NCI-H748 treated with DMSO at 0.1 percent for 48 hours (cell line): ENCODE measurements at regions not wholly inside any gene's neighbourhood (a gene's known extent, or its start where the extent isn't known, plus 50 kb on each side); places are given as distances from the start of the nearest gene placed in this dataset.
A peak's percentile ranks its signal among the peaks of the same experiment; 100 is the strongest.
"Not testable (repeated sequence)": the region's sequence is repeated elsewhere in the genome, so short reads cannot be mapped to it uniquely, and the experiment has no call there.

ENCODE experiments used
- DNase-seq: peaks from one replicate; lab custom pipeline; 2025; lab: John Stamatoyannopoulos, UW

DNA sequence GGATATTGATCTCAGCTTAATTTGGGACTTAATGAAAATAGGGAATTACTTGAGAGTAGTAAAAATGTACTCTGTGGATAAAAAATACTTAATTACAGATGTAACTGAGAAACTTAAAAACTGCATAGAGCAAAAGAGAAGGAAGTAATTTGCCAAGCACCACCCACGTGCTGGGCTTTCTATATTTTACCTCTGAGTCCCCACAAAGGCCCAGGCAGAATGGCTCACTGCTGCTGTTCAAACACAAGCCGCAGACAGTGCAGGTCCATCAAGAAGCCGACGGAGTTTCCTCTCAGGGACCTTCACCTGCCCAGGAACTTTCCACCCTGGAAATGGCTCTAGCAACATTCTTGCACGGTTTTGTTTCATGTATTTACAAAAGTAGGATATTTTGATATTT is 77.2 kb upstream of the TRPM1 start:
- DNase-seq: no peak

DNA sequence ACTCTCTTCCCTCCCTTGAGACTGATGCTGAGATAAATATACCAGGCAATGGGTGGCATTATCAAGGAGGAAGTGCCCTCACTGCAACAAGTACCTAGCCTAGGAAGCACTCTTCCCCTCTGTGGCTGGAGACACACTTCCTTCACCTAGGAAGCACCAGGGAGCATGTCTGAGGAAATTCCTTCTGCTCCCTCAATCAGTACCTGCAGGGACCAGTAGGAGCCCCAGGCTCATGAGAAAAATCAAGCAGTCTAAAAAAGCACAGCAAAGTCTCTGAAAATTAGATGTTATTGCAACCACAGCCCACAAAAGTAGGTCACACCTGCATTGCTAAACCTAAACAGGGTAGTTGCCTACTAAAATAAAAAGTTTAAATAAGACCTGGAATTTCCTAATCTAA is 78.2 kb upstream of the TRPM1 start:
- no peak for DNase-seq

DNA sequence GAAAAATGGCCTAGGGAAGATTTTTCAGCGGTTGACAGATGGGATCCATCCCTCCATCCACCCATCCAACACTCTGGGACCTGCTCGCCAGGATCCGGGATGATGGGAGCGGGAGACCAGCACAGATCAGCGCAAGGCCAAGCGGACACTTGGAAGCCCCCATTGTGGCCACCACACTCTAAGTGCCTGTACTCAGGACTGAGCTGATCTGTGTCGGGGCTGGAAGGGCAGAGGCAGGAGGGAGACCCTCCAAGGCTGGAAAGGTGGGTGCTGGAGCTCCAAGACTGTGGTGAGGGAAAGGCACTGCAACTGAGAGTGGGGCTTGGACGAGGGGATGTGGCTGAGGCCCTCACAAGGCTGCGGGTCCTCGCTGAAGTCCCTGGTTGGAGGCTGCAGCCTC is 91.8 kb upstream of the TRPM1 start:
- DNase-seq: no peak

DNA sequence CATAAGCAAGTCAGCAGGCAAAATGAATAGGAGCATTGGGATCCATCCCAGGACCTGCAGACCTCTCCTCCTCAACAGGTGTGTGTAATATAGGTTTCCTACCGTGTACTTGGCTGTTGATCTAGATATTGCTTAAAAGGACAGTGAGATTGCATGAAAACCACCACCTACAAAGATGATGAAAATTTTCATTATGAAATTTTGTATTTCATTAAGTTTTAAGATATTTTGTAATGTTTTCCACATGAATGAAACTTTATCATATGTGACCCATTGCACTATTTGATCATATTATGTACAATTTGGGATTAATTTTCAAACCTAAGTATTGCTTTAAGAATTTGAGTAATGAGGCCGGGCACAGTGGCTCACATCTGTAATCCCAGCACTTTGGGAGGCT is 94.3 kb upstream of the TRPM1 start:
- no peak for DNase-seq

DNA sequence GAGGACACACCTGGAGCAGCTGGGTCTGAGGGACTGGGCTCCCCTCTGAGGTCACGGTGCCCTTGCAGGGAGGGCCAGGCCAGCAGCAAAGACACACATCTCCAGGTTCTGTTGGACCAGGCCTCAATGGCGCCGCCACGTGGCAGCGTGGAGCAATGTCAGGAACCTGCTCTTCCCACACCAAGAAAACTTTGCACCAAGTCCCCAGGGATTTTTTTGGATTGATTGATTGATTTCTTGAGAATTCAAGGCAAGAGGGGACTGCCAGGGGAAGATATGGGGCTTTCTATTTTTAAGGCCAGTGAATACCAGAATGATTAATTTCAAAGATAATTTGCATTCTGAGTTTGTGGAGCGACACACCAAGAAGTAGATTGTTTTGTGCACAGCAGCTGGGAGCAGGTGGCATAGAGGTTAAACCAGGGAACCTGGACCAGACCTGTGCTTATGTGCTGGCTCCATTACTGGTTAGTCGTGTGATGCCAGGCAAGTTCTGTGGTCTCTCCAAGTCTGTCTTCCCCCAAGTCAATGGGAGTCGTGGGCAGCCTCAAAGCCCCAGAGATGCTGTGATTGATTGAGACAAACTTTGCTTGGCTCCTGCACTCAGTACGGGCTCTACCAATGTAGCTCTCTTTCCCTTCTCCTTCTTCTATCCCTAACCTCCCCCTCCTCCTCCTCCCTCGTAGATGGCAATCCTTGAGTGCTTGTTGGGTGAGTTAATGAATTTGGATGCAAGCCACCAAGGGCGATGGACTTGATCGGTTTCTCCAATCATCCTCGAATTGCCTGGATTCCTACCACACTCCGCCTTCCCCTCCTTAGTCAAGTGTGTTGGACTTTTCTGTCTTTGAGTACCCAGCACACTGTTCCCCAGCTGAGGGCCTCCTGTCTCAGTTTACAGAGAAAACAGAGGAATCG is 96.2 kb upstream of the TRPM1 start:
- no peak for DNase-seq

DNA sequence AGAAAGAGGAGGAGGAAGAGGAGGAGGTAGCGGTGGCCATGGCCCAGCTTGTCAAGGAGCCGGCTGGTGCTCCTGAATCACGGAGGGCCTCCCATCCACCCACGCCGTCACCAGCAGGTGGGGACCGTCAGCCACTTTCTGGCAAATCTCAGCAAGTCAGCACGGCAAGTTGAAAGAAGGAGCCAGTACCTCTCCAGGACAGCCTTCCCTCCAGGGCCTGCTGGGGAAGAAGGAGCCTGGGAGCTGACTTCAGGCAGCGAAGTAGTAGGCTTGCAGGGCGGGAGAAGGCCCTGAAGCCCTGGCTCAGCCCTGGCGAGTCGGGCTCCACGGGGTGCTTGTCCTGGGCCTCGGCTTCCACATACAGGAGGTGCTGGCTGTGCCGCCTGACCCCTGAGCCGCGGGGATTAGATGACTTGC is 99.2 kb upstream of the TRPM1 start:
- DNase-seq: no peak

DNA sequence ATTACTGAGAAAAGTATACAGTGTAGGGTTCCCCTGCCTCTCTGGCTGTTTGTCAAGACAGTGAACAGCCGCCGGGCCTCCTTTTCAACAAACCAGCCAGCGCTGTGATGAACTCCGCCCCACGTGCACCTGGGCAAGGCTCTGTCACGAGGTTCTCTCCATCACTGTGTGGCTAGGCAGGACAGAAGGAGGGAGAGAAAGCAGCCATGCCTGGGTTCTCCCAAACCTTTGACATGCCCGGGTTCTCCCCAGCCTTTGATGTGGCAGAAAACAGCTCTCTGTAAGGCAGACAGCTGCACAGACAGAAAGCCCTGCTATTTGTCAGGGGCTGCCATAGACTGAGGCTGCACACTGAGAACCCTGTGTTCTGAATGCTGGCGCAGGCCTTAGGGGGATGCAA is 101.4 kb upstream of the TRPM1 start:
- DNase-seq: no peak

DNA sequence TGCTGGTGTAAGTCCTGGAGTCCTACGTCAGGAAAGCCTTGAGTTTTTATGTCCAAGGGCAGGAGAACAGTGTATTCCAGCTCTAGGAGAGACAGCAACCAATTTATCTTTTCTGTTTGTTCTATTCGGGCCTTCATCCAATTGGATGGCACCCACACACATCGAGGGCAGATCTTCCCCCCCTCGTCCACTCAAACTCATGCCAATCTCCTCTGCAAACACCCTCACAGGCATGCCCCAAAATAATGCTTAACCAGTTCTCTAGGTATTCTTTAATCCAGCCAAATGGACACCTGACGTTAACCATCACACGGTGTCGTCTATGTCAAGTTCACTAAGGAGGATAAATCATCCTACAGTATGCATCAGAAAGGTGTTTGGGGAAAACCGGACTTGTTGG is 102.5 kb upstream of the TRPM1 start:
- no peak for DNase-seq

DNA sequence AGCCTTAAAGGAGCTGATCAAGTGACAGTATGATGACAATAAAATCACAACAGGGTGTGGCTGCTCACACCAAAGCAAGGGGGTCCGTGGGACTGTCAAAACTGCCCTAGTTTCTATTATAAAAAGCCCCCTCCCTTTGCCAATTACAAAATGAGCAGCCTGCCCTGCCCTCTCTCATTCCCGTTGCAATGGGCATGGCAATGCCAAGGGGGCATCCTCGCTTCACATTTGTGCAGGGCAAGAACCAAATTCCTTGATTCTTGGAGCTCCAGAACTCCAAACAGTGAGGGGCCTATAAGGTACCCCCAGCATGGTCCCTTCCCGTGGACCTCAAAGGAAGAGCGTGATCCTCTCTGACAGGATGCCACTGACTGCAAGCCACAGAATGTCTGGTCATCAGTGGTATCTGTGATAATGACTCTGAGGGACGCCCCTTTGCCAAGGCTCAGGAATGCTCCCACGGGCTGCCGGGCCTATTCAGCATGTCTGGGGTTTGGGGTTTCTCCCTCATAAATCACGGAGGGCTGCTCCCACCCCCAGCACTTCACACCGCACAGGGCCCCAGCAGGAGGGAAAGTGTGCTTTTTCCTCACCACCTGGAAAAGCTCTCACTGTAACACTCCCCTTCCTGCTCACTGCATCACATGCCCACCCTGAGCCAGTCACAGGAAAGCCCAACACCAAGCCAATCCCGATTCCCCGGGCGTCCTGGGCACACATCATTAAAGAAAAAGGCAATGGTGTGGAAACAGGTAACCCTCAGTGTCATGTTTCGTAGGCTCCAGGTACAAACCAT is 105.1 kb upstream of the TRPM1 start:
- DNase-seq: no peak

DNA sequence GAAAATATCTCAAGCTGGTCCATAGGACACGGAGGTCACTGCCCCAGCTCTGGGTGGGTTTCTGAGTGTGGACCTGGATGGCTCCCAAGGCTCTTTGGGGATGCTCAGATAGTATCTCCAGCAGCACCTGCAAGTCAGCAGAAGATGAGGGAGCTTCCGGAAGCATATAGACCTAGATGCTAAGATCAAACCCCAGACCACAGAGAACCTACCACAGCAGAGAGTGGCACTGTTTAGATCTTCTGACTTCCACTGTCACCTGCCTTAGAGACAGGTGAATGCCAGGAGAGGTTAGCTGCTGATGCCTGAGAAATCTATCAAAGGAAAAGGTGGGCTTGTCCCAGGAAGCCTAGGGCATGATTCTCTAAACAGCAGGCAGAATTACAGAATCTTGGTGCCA is 105.7 kb upstream of the TRPM1 start:
- DNase-seq: no peak

DNA sequence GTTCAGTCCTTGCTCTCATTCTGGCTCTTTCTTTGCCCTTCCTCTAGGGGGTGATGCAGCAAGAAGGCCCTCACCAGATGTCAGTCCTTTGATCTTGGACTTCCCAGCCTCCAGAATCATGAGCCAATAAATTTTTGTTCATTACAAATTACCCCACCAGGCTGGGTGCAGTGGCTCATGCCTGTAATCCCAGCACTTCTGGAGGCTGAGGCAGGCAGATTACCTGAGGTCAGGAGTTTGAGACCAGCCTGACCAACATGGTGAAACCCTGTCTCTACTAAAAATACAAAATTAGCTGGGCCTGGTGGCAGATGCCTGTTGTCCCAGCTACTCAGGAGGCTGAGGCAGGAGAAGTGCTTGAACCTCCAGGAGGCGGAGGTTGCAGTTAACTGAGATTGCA is 106.3 kb upstream of the TRPM1 start:
- DNase-seq: not testable (repeated sequence)

DNA sequence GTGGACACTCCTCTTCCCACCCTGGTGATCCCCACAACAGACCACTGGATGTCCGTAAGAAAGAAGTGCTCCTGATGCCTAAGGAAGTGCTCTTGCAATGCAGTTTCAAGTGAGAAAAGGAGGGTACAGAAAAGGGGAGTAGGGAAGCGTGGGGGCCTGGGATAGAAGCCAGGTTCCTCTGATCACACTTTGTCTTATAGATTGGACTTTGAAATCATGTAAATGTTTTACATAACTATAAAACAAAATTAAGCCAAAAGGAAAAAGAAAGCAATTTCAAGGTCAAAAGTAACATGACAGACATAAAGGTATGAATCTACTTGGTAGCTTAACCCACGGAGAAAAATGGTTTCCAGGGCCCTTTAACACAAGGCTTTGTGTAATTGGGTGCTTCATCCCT is 107.3 kb upstream of the TRPM1 start:
- DNase-seq: no peak

DNA sequence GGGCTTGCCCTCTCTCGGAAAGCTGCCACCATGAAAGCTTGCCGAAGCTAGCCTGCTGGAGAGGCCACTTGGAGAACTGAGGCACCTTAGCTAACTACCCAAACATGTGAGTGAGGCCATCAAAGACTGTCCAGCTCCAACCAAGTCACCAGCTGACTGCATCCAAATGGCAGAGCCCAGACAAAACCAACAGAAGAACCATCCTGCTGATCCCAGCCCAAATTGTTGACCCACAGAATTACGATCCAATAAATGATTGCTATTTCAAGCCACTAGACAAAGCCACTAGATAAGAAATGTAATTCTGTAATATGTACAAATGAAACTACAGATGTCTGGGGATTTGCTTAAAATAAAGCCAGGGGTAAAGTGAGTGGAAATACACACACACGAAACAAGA is 109.8 kb upstream of the TRPM1 start:
- DNase-seq: no peak

DNA sequence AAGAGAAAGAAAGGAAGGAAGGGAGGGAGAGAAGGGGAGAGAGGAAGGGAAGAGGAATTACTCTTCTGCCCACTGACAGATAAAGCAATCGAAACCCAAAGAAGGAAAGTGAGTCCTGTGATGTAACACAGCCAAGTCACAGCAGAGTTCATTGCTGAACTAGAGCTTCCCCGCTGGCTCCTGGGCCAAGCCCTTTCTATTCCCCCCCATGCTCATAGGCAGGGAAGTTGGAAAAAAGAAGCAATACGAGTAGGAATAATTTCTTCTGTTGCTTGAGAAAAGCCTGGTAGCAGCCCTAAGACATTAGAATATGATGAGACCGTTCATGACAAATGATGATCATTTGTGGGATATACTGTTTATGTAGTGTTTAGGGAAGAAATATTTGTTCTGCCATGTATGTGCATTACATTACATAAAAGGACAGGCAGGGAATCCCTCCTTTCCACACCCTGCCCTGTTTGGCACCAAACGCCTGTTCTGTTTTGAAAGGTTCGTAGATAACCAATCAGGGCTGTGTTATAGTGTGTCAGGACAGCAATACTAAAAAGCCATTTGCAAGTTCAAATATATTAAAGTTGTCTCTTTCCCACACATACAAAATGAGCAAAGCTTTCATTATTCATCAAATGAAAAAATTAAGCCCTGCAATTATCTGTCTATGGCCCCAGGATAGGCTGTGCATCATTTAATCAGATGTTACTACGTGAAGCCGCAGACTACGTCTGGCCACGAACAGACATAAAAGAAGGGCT is 111.0 kb upstream of the TRPM1 start:
- no peak for DNase-seq

DNA sequence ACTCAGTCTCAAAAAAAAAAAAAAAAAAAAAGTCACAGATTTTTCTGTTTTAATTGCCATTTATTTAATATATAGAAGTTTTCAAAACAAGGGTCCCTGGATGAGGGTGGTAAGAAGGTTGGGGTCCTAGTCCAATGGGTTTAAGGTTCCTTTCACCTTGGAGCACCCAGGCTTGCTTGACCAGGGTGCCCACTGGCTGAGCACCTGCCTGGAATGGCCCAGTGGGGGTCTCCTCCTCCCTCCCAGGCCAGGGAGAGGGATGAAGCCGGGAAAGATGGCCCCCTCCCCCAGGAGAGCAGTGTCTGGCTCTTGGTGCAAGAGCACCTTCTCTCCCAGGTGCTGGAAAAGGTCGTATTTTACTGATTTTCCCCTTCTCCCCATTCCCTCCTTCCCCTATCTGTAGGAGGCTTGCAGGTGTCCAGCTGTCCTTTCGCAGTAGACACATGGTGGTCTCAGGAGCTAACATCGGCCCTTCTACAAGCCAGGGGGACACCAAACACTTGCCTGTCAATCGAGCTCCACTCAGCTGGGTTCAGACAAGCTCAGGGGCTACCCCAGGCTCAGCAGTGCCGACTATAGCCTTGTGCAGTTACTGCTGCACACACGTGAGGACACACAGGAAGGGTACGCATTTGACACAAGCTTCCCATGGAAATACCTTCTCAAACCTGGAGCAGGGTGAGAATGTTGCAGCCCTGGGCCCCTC is 112.3 kb upstream of the KLF13 start:
- no peak for DNase-seq

DNA sequence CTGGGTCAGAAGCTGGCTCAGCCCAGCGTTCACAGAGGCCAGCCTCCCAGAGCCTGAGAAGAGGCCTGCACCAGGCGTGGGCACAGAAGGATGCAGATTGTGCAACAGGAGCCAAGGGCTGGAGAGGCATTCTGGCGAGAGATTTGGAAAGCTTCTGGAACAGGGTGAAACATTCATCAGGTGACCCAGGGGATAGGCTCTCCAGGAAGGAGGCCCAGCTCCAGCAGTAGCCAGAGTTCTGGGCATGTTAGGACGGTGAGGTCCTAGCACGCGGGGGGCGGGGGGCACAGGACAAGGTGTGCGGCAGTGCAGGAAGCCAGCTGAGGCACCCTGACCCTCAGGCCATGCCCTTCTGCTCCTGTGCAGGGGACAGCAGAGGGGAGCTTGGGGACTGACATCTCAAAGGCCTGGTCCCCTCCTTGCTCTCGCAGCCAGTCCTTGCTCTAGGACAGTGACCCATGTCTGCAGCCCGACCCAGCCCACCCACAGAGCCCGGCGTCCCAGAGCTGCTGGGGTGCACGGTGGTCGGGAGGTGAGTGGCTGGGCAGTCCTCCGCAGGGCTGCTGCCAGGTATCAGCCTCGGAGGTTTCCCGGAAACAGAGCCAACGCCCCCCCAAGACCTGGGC is 111.7 kb upstream of the KLF13 start:
- no peak for DNase-seq

DNA sequence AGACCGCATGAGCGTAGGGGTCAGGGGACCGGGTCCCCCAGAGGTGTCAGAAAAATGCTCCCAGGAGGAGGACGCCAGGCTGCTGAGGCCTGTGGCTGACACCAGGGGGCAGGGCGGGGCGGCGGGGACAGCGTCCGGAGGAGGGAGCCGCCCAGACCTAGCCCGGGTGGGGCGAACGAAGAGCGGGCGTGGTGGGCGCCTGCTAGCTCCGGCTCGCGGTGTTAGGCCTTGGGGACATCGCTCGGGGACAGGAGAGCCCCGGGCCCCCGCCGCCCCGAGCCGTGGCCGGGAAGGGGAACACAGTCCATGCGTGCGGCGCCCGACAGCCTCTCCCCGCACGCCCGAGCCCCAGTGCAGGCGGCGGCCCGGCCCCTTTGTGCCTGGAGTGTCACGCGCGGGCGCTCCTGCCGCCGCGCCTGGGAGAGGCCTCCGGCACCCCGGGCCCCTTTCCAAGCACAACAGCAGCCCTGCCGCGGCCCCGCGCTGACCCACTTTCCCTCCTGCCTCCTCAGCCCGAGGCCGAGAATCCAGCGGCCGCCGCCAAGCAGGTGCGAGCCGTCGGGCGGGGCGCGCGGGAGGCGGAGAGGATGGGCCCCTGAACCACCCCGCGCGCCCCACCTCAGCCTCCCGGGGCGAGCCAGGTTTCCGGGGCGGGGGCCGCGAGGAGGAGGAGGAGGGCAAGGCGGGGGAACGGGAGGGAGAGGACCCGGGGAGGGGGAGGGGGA is 111.0 kb upstream of the KLF13 start:
- DNase-seq: peak; percentile 29

DNA sequence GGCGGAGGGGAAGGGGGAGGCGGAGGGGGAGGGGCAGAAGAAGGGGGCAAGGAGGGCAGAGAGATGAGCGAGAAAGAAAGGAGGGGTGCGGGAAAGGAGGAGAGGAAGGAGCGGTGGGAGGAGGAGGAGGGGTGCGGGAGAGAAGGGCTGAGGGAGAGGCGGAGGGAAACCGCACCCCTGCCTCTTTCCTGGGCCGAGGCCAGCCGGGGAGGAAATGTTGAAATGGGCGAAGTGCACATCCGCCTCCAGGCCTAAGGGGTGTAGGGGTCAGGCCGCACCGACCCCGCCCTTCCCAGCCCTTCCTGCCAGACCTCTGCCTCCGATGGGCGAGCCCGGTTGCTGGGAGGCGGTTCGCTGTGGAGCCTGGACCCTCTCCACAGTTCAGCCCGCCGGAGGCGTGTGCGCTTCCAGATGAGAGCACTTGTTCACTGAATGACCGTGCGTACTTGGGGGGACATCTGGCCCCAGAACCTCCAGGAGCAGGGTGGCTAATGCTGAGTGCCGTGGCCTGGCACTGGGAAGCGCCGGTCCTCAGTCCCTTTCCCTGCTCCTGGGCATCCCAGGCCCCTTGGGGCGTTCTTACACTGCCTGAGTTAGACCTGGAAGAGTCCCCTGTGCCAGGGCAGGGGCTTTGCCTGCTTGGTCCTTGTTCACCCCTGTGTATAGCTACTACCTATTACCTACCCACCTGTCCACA is 110.3 kb upstream of the KLF13 start:
- DNase-seq: peak; percentile 37

DNA sequence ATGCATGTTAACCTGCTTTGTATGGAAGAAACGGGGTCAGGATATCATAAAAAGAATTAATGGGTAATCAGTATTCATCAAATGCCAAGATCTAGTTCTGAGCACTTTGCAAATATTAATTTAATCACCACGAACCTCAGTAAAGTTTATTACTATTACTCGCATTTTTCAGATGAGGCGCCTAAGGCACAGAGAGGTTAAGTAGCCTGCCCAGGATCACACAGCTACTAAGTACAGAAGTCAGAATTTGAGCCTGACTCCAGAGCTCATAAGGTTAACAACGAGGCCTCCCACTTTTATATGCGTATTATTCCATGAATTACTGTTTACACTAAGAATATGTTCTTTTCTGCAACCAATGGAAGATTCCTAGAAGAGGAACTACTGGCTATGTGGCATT is 109.6 kb upstream of the KLF13 start:
- DNase-seq: no peak

DNA sequence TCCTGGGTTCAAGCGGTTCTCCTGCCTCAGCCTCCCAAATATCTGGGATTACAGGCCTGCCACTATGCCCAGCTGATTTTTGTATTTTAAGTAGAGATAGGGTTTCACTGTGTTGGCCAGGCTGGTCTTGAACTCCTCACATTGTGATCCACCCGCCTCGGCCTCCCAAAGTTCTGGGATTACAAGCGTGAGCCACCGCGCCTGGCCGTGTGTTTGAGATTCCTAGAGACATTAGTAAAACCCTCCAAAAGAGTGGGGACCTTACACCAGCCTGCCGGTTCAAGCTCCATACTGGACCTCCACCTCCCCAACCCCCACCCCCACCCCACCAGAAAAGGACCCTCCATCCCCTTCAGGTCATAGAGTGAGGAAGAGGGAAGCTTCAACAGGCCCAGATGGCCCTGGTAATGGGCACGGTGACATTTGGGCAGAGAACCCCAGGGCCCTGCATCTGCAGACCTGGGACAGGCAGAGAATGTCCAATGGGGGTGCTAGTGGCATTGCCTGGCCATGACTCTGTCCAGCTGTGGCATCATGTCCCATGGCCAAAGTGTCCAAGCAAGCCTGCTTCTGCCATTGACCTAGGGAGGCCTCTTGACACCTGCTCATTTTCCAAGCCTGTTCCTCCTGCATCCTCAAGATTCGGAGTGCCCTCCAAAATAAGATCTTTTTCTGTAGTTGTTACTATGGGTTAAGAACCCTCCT is 108.9 kb upstream of the KLF13 start:
- no peak for DNase-seq
